ENCODE measurements at regions not wholly inside any gene's neighbourhood (a gene's known extent, or its start where the extent isn't known, plus 50 kb on each side); places are given as distances from the start of the nearest gene placed in this dataset.

- 53 to 58% methylated on average over 2 to 4 of the region's 4 CpGs for WGBS, 2 donors (ENCODE audit: low coverage in 1 of 2)
- H3K9me3 ChIP-seq: no peaks in the 10 kb centered on the region
- TF ChIP-seq POLR2AphosphoS5 (IDR thresholded peaks at IDR 0.05) (no peak), CTCF (IDR thresholded peaks at IDR 0.05) (no peak), EP300 (IDR thresholded peaks at IDR 0.05; ENCODE audit: low read depth) (no peak), POLR2A (IDR thresholded peaks at IDR 0.05) (no peak)
- H3K4me3 ChIP-seq: no peak overlapping the region
- H3K36me3 ChIP-seq: no peaks in the 10 kb centered on the region
- H3K27me3 ChIP-seq: no peaks in the 10 kb centered on the region
- H3K27ac ChIP-seq: no peak overlapping the region
- intact Hi-C loops (cut with DNase I; ENCODE audit: low total_unique reads) (no loop called here), in situ Hi-C loops (cut with MboI; ENCODE audit: low pct_ligation_motif_present in 1 of 4, low pct_unique_long_range_greater_than_20kb in 1 of 4, low sequenced_read_pairs in 3 of 4) (loop anchor here in 2 of 4 donors (25.0 kb wide), 1 partner anchor 599 kb away; no protein-coding TSS in a partner anchor)
- no peak for DNase-seq
- peaks cover 0 to 11% (median 0%) of the 10 kb centered on the region in 4 donors for H3K4me1 ChIP-seq
These were observed 483.2 kb upstream of the PTBP2 start for GRCh38 chr1:96238426-96238825.

GRCh38 chr1:96240438-96240837 lies 481.1 kb upstream of the PTBP2 start:
- no peaks in the 10 kb centered on the region for H3K27me3 ChIP-seq
- no peaks in the 10 kb centered on the region for H3K9me3 ChIP-seq
- no peak overlapping the region for H3K4me3 ChIP-seq
- no peak overlapping the region for H3K27ac ChIP-seq
- no peak for DNase-seq
- no peaks in the 10 kb centered on the region for H3K36me3 ChIP-seq
- intact Hi-C loops (cut with DNase I; ENCODE audit: low total_unique reads): no loop called here
- H3K4me1 ChIP-seq: peaks cover 0 to 8% (median 0%) of the 10 kb centered on the region in 4 donors
- in situ Hi-C loops (cut with MboI; ENCODE audit: low pct_ligation_motif_present in 1 of 4, low pct_unique_long_range_greater_than_20kb in 1 of 4, low sequenced_read_pairs in 3 of 4): loop anchor here in 2 of 4 donors (25.0 kb wide), 1 partner anchor 597 kb away; no protein-coding TSS in a partner anchor
- TF ChIP-seq CTCF (IDR thresholded peaks at IDR 0.05) (no peak), POLR2AphosphoS5 (IDR thresholded peaks at IDR 0.05) (no peak), EP300 (IDR thresholded peaks at IDR 0.05; ENCODE audit: low read depth) (no peak), POLR2A (IDR thresholded peaks at IDR 0.05) (no peak)

GRCh38 chr1:96253246-96254035 lies 468.1 kb upstream of the PTBP2 start:
- in situ Hi-C loops (cut with MboI; ENCODE audit: low pct_ligation_motif_present in 1 of 4, low pct_unique_long_range_greater_than_20kb in 1 of 4, low sequenced_read_pairs in 3 of 4): no loop called here
- intact Hi-C loops (cut with DNase I; ENCODE audit: low total_unique reads): no loop called here
- TF ChIP-seq CTCF (IDR thresholded peaks at IDR 0.05) (no peak), EP300 (IDR thresholded peaks at IDR 0.05; ENCODE audit: low read depth) (no peak), POLR2A (IDR thresholded peaks at IDR 0.05) (no peak), POLR2AphosphoS5 (IDR thresholded peaks at IDR 0.05) (no peak)

GRCh38 chr1:96256130-96256790 lies 465.3 kb upstream of the PTBP2 start:
- H3K9me3 ChIP-seq: no peaks in the 10 kb centered on the region
- no peaks in the 10 kb centered on the region for H3K36me3 ChIP-seq
- TF ChIP-seq POLR2A (IDR thresholded peaks at IDR 0.05) (no peak), CTCF (IDR thresholded peaks at IDR 0.05) (no peak), POLR2AphosphoS5 (IDR thresholded peaks at IDR 0.05) (no peak), EP300 (IDR thresholded peaks at IDR 0.05; ENCODE audit: low read depth) (no peak)
- in situ Hi-C loops (cut with MboI; ENCODE audit: low pct_ligation_motif_present in 1 of 4, low pct_unique_long_range_greater_than_20kb in 1 of 4, low sequenced_read_pairs in 3 of 4): no loop called here
- H3K27me3 ChIP-seq: no peaks in the 10 kb centered on the region
- 56 to 75% methylated on average over 3 of the region's 3 CpGs for WGBS, 2 donors (ENCODE audit: low coverage in 1 of 2)
- H3K27ac ChIP-seq: no peak overlapping the region
- no peak overlapping the region for H3K4me3 ChIP-seq
- intact Hi-C loops (cut with DNase I; ENCODE audit: low total_unique reads): no loop called here
- no peak for DNase-seq
- H3K4me1 ChIP-seq: no peaks in the 10 kb centered on the region

More at GRCh38 chr1:96253246-96254035, 468.1 kb upstream of the PTBP2 start:
- H3K27me3 ChIP-seq: no peaks in the 10 kb centered on the region
- 56% methylated on average over 4 of the region's 4 CpGs for WGBS, 2 donors (ENCODE audit: low coverage in 1 of 2)
- H3K9me3 ChIP-seq: no peaks in the 10 kb centered on the region
- H3K36me3 ChIP-seq: no peaks in the 10 kb centered on the region
- H3K4me3 ChIP-seq: no peak overlapping the region
- H3K4me1 ChIP-seq: no peaks in the 10 kb centered on the region
- DNase-seq: no peak
- no peak overlapping the region for H3K27ac ChIP-seq
